SK-N-SH (cell line): ENCODE measurements at regions not wholly inside any gene's neighbourhood (a gene's known extent, or its start where the extent isn't known, plus 50 kb on each side); places are given as distances from the start of the nearest gene placed in this dataset.

Experiments
- CTCF ChIA-PET: fragments of 300-600, 350-600 bp; formaldehyde crosslinking; extraction: SDS; loops from one replicate; lab custom pipeline; 2021; lab: Yijun Ruan, JAX
- POLR2A ChIA-PET: fragments of 350-600 bp; sonication (Branson Sonifier 250); formaldehyde crosslinking; extraction: SDS; loops from one replicate; lab custom pipeline; 2020; ENCODE audit warnings: antibody characterized with exemption, inconsistent platforms; lab: Yijun Ruan, JAX
- DNase-seq: peaks from one replicate; pipeline ENCODE4 v3.0.0; 2012
- H2AFZ ChIP-seq: fragments of 200-600 bp; sonication (generic); 2 replicates; pipeline ENCODE4 v1.8.1; 2016; ENCODE audit warnings: antibody characterized with exemption, mild to moderate bottlenecking, low read depth
- H3F3A ChIP-seq: fragments of 200-600 bp; sonication (generic); replicated peaks from 2 replicates; pipeline ENCODE3; 2016; ENCODE audit warnings: antibody characterized with exemption, mild to moderate bottlenecking; ENCODE audit not compliant: insufficient read depth
- H3K27ac ChIP-seq, 2 experiments: fragments of 200-500 bp in 1 of 2; fragments of 200-600 bp in 1 of 2; sonication (Bioruptor generic) in 1 of 2; sonication (generic), shearing (Covaris generic) in 1 of 2; 2 replicates each; pipeline versions ENCODE4 v1.5.1 to v1.6.1; 2014 to 2016; ENCODE audit warnings: low read depth in 2 of 2, inconsistent platforms in 1 of 2, low read length in 1 of 2, mild to moderate bottlenecking in 1 of 2, mixed read lengths in 1 of 2
- H3K27me3 ChIP-seq: fragments of 200-600 bp; sonication (generic), shearing (Covaris generic); 2 replicates; pipeline ENCODE4 v1.6.1; 2016; ENCODE audit warnings: mixed run types; ENCODE audit not compliant: insufficient read depth
- H3K36me3 ChIP-seq, 2 experiments: fragments of 200-500 bp in 1 of 2; fragments of 200-600 bp in 1 of 2; sonication (Bioruptor generic) in 1 of 2; sonication (generic) in 1 of 2; replicated peaks in 1 of 2; 2 replicates each; pipeline versions ENCODE3 to v1.5.1; 2014 to 2016; ENCODE audit warnings: low read length in 1 of 2, mild to moderate bottlenecking in 1 of 2; ENCODE audit not compliant: insufficient read depth in 2 of 2, control insufficient read depth in 1 of 2
- H3K4me1 ChIP-seq, 2 experiments: fragments of 200-500 bp in 1 of 2; fragments of 200-600 bp in 1 of 2; sonication (Bioruptor generic) in 1 of 2; sonication (generic), shearing (Covaris generic) in 1 of 2; 2 replicates each; pipeline versions ENCODE4 v1.5.1 to v1.6.1; 2014 to 2016; ENCODE audit warnings: low read depth in 1 of 2, low read length in 1 of 2, mixed run types in 1 of 2; ENCODE audit not compliant: insufficient read depth in 2 of 2, control insufficient read depth in 1 of 2
- H3K4me2 ChIP-seq: fragments of 200-600 bp; sonication (generic), shearing (Covaris generic); 2 replicates; pipeline ENCODE4 v1.6.1; 2017; ENCODE audit warnings: mixed run types
- H3K4me3 ChIP-seq, 2 experiments: fragments of 200-500 bp in 1 of 2; fragments of 200-600 bp in 1 of 2; sonication (Bioruptor generic) in 1 of 2; sonication (generic), shearing (Covaris generic) in 1 of 2; 2 replicates each; pipeline versions ENCODE4 v1.5.1 to v1.8.1; 2014 to 2016; ENCODE audit warnings: low read depth in 2 of 2, inconsistent platforms in 1 of 2, low read length in 1 of 2, mild to moderate bottlenecking in 1 of 2, mixed read lengths in 1 of 2, moderate library complexity in 1 of 2
- H3K79me2 ChIP-seq: fragments of 200-600 bp; sonication (generic); 2 replicates; pipeline ENCODE4 v1.8.1; 2017; ENCODE audit warnings: mild to moderate bottlenecking; ENCODE audit not compliant: insufficient read depth
- H3K9ac ChIP-seq: fragments of 200-600 bp; sonication (generic); 2 replicates; pipeline ENCODE4 v1.6.1; 2017; ENCODE audit warnings: mixed run types
- H3K9me2 ChIP-seq: fragments of 200-600 bp; sonication (generic); 2 replicates; pipeline ENCODE4 v1.6.1; 2017; ENCODE audit warnings: mixed run types
- H3K9me3 ChIP-seq: fragments of 200-600 bp; sonication (generic); 2 replicates; pipeline ENCODE4 v1.6.1; 2017; ENCODE audit warnings: mixed run types, mild to moderate bottlenecking, moderate library complexity
- H4K20me1 ChIP-seq: fragments of 200-600 bp; sonication (generic); 2 replicates; pipeline ENCODE4 v1.6.1; 2017; ENCODE audit warnings: mild to moderate bottlenecking, mixed run types; ENCODE audit not compliant: insufficient read depth
- ELF1 ChIP-seq: IDR thresholded peaks from 2 replicates; pipeline ENCODE4 v1.4.0; 2012
- EZH2phosphoT487 ChIP-seq: fragments of 200-600 bp; sonication (generic); IDR thresholded peaks from 2 replicates; pipeline ENCODE4 v1.6.1; 2017; ENCODE audit warnings: low read depth, mixed run types, mild to moderate bottlenecking, antibody characterized with exemption, moderate library complexity, borderline replicate concordance
- FOXJ3 ChIP-seq: sonication (generic); formaldehyde crosslinking; IDR thresholded peaks from 2 replicates; pipeline ENCODE4 v1.5.1; 2020; ENCODE audit warnings: mild to moderate bottlenecking, missing genetic modification reagents
- GATA2 ChIP-seq: sonication (generic); formaldehyde crosslinking; IDR thresholded peaks from 2 replicates; pipeline ENCODE4 v1.5.0; 2020; ENCODE audit warnings: mild to moderate bottlenecking, missing genetic modification reagents
- JUND ChIP-seq: IDR thresholded peaks from 2 replicates; pipeline ENCODE4 v1.4.0; 2012
- MEF2A ChIP-seq: IDR thresholded peaks from 2 replicates; pipeline ENCODE4 v1.4.0; 2012; ENCODE audit warnings: low read depth, borderline replicate concordance
- NFIC ChIP-seq: IDR thresholded peaks from 2 replicates; pipeline ENCODE4 v1.4.0; 2012; ENCODE audit warnings: borderline replicate concordance
- NRF1 ChIP-seq: IDR thresholded peaks from 2 replicates; pipeline ENCODE4 v1.6.1; 2012; ENCODE audit warnings: low read depth, mild to moderate bottlenecking, low read length
- POLR2AphosphoS5 ChIP-seq: IDR thresholded peaks from 2 replicates; pipeline ENCODE4 v1.6.1; 2012; ENCODE audit warnings: low read depth, low read length
- RCOR1 ChIP-seq: fragments of 150-350 bp; IDR thresholded peaks from 2 replicates; pipeline ENCODE4 v1.6.1; 2017; ENCODE audit warnings: antibody characterized with exemption, low read length
- TCF12 ChIP-seq: IDR thresholded peaks from 2 replicates; pipeline ENCODE4 v1.4.0; 2012
- TEAD4 ChIP-seq: IDR thresholded peaks from 2 replicates; pipeline ENCODE4 v1.4.0; 2012; ENCODE audit warnings: mild to moderate bottlenecking, borderline replicate concordance; ENCODE audit not compliant: insufficient read depth
- WGBS: methylation state at CpG from one replicate; pipeline ENCODE4 v1.1.6; 2017; ENCODE audit warnings: low lambda C conversion rate; 5-methylcytosine and 5-hydroxymethylcytosine counted together
- TF ChIP-seq, protein P1 (sequence below): IDR thresholded peaks from 2 replicates; pipeline ENCODE4 v1.4.0; 2012; ENCODE audit warnings: low read depth, borderline replicate concordance
- TF ChIP-seq, protein P2 (sequence below): IDR thresholded peaks from 2 replicates; pipeline ENCODE4 v1.6.1; 2012; ENCODE audit warnings: mild to moderate bottlenecking, low read depth, low read length, moderate library complexity
- TF ChIP-seq, protein P3 (sequence below): fragments of 200-600 bp; sonication (generic); IDR thresholded peaks from 2 replicates; pipeline ENCODE4 v1.6.1; 2017; ENCODE audit warnings: antibody characterized with exemption, mild to moderate bottlenecking, moderate library complexity
- TF ChIP-seq, protein P4 (sequence below): IDR thresholded peaks from 2 replicates; pipeline ENCODE4 v1.4.0; 2012; ENCODE audit warnings: low read depth, borderline replicate concordance
- TF ChIP-seq, protein P5 (sequence below): fragments of 150-350 bp; IDR thresholded peaks from 2 replicates; pipeline ENCODE4 v1.6.1; 2016; ENCODE audit warnings: mild to moderate bottlenecking, low read depth, low read length
- TF ChIP-seq, protein P6 (sequence below): fragments of 150-350 bp; IDR thresholded peaks from 2 replicates; pipeline ENCODE4 v1.6.1; 2017; ENCODE audit warnings: antibody characterized with exemption, low read length, low read depth, borderline replicate concordance

DNA sequence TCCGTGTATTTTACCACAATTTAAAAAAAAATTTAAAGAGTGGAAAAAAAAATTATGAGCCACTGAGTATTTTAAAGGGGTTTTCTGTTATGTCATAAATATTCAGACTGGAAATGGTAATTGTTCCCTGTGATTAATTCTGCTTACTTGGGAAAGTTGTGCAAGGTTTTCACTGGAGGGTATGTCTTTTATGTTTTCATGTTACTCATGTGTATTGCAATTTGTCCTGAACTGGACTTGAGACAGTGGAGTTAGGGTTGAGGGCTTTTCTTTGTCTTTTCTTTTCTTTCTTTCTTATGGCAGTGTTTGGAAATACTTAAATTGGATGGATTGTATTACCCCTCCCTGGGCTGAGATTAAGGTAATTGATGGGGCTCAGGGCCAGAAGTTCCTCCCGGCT lies 257.7 kb downstream of the BAMBI start:
- DNase-seq, result no peak
- CTCF ChIA-PET, result no interaction called here
- no peaks in the 10 kb centered on the region for H4K20me1 ChIP-seq
- H3K4me3 ChIP-seq, result no peak overlapping the region
- H3K79me2 ChIP-seq, result no peaks in the 10 kb centered on the region
- no peak overlapping the region for H3K27ac ChIP-seq
- no peaks in the 10 kb centered on the region for H3K4me1 ChIP-seq
- no peaks in the 10 kb centered on the region for H3K9me2 ChIP-seq
- no peaks in the 10 kb centered on the region; the same call in 1 of the 2 replicates for H3K27me3 ChIP-seq
- H3K9ac ChIP-seq, result no peak overlapping the region
- no peaks in the 10 kb centered on the region for H3K9me3 ChIP-seq
- POLR2A ChIA-PET, result no interaction called here
- no peaks in the 10 kb centered on the region for H3F3A ChIP-seq
- no peaks in the 10 kb centered on the region for H3K36me3 ChIP-seq
- TF ChIP-seq, protein P1, sequence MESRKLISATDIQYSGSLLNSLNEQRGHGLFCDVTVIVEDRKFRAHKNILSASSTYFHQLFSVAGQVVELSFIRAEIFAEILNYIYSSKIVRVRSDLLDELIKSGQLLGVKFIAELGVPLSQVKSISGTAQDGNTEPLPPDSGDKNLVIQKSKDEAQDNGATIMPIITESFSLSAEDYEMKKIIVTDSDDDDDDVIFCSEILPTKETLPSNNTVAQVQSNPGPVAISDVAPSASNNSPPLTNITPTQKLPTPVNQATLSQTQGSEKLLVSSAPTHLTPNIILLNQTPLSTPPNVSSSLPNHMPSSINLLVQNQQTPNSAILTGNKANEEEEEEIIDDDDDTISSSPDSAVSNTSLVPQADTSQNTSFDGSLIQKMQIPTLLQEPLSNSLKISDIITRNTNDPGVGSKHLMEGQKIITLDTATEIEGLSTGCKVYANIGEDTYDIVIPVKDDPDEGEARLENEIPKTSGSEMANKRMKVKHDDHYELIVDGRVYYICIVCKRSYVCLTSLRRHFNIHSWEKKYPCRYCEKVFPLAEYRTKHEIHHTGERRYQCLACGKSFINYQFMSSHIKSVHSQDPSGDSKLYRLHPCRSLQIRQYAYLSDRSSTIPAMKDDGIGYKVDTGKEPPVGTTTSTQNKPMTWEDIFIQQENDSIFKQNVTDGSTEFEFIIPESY, result no peak
- TF ChIP-seq, protein P2, sequence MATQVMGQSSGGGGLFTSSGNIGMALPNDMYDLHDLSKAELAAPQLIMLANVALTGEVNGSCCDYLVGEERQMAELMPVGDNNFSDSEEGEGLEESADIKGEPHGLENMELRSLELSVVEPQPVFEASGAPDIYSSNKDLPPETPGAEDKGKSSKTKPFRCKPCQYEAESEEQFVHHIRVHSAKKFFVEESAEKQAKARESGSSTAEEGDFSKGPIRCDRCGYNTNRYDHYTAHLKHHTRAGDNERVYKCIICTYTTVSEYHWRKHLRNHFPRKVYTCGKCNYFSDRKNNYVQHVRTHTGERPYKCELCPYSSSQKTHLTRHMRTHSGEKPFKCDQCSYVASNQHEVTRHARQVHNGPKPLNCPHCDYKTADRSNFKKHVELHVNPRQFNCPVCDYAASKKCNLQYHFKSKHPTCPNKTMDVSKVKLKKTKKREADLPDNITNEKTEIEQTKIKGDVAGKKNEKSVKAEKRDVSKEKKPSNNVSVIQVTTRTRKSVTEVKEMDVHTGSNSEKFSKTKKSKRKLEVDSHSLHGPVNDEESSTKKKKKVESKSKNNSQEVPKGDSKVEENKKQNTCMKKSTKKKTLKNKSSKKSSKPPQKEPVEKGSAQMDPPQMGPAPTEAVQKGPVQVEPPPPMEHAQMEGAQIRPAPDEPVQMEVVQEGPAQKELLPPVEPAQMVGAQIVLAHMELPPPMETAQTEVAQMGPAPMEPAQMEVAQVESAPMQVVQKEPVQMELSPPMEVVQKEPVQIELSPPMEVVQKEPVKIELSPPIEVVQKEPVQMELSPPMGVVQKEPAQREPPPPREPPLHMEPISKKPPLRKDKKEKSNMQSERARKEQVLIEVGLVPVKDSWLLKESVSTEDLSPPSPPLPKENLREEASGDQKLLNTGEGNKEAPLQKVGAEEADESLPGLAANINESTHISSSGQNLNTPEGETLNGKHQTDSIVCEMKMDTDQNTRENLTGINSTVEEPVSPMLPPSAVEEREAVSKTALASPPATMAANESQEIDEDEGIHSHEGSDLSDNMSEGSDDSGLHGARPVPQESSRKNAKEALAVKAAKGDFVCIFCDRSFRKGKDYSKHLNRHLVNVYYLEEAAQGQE, result no peak
- no peak for TF ChIP-seq TEAD4
- TF ChIP-seq, protein P3, sequence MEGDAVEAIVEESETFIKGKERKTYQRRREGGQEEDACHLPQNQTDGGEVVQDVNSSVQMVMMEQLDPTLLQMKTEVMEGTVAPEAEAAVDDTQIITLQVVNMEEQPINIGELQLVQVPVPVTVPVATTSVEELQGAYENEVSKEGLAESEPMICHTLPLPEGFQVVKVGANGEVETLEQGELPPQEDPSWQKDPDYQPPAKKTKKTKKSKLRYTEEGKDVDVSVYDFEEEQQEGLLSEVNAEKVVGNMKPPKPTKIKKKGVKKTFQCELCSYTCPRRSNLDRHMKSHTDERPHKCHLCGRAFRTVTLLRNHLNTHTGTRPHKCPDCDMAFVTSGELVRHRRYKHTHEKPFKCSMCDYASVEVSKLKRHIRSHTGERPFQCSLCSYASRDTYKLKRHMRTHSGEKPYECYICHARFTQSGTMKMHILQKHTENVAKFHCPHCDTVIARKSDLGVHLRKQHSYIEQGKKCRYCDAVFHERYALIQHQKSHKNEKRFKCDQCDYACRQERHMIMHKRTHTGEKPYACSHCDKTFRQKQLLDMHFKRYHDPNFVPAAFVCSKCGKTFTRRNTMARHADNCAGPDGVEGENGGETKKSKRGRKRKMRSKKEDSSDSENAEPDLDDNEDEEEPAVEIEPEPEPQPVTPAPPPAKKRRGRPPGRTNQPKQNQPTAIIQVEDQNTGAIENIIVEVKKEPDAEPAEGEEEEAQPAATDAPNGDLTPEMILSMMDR, result no peak
- no peak for TF ChIP-seq NFIC
- no peak for TF ChIP-seq TCF12
- no peak for TF ChIP-seq POLR2AphosphoS5
- TF ChIP-seq GATA2, result no peak
- TF ChIP-seq JUND, result no peak
- no peak for TF ChIP-seq RCOR1
- TF ChIP-seq, protein P4, sequence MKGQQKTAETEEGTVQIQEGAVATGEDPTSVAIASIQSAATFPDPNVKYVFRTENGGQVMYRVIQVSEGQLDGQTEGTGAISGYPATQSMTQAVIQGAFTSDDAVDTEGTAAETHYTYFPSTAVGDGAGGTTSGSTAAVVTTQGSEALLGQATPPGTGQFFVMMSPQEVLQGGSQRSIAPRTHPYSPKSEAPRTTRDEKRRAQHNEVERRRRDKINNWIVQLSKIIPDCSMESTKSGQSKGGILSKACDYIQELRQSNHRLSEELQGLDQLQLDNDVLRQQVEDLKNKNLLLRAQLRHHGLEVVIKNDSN, result no peak
- TF ChIP-seq ELF1, result no peak
- TF ChIP-seq MEF2A, result no peak
- TF ChIP-seq, protein P5, sequence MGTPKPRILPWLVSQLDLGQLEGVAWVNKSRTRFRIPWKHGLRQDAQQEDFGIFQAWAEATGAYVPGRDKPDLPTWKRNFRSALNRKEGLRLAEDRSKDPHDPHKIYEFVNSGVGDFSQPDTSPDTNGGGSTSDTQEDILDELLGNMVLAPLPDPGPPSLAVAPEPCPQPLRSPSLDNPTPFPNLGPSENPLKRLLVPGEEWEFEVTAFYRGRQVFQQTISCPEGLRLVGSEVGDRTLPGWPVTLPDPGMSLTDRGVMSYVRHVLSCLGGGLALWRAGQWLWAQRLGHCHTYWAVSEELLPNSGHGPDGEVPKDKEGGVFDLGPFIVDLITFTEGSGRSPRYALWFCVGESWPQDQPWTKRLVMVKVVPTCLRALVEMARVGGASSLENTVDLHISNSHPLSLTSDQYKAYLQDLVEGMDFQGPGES, result no peak
- no peak for TF ChIP-seq NRF1
- TF ChIP-seq FOXJ3 (CRISPR knock-in tag), result no peak
- no peak for TF ChIP-seq EZH2phosphoT487
- TF ChIP-seq, protein P6, sequence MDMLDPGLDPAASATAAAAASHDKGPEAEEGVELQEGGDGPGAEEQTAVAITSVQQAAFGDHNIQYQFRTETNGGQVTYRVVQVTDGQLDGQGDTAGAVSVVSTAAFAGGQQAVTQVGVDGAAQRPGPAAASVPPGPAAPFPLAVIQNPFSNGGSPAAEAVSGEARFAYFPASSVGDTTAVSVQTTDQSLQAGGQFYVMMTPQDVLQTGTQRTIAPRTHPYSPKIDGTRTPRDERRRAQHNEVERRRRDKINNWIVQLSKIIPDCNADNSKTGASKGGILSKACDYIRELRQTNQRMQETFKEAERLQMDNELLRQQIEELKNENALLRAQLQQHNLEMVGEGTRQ, result no peak
- TF ChIP-seq, all 33 proteins: peak for 0
- 90% methylated on average over 2 of the region's 2 CpGs for WGBS
- no peak overlapping the region for H2AFZ ChIP-seq
- H3K4me2 ChIP-seq, result no peak overlapping the region
